ENCODE measurements at regions not wholly inside any gene's neighbourhood (a gene's known extent, or its start where the extent isn't known, plus 50 kb on each side); places are given as distances from the start of the nearest gene placed in this dataset.

DNA sequence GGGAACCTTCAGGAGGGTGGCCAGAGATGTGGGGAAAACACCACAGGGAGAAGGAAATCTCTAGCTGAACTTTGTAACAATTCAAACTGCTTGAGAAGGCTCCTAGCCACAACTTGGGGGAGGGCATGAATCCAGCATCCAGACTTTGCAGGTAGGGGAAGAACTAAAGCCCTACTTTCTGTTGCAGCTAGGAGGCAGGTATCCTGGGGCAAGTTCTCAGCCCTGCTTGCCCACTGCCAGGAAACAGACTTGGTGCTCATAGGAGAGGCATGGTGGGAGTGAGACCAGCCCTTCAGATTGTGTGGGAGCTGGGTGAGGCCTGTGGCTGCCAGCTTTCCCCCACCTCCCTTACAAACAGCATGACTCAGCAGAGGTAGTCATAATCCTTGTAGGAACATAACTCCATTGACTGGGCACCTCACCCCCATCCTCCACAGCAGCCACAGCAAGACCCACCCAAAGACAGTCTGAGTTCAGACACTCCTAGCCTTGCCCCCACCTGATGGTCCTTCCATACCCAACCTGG lies 209.5 kb upstream of the CPEB2 start:
- DNase-seq (ENCODE audit: low spot score), result no peak

- no peak for DNase-seq (ENCODE audit: low spot score)
Observed at GRCh38 chr4:14800977-14801376, 201.3 kb upstream of the CPEB2 start.

- no peak for DNase-seq (ENCODE audit: low spot score)
Observed at GRCh38 chr4:14802596-14802995, 199.7 kb upstream of the CPEB2 start.

DNA sequence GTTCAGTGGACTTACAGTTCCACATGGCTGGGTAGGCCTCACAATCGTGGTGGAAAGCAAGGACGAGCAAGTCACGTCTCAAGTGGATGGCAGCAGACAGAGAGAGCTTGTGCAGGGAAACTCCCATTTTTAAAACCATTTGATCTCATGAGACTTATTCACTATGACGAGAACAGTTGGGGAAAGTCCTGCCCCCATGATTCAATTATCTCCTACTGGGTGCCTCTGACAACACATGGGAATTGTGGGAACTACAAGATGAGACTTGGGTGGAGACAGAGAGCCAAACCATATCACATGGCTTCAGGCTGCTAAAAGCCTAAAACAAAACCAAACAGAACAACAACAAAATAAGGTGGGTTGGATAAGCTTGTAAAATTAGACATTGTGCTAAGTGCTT lies 194.4 kb upstream of the CPEB2 start:
- DNase-seq (ENCODE audit: low spot score), result no peak

- no peak for DNase-seq (ENCODE audit: low spot score)
Observed at GRCh38 chr4:14809203-14809602, 193.1 kb upstream of the CPEB2 start.

GRCh38 chr4:14810121-14810520 lies 192.2 kb upstream of the CPEB2 start:
- DNase-seq (ENCODE audit: low spot score), result no peak

DNA sequence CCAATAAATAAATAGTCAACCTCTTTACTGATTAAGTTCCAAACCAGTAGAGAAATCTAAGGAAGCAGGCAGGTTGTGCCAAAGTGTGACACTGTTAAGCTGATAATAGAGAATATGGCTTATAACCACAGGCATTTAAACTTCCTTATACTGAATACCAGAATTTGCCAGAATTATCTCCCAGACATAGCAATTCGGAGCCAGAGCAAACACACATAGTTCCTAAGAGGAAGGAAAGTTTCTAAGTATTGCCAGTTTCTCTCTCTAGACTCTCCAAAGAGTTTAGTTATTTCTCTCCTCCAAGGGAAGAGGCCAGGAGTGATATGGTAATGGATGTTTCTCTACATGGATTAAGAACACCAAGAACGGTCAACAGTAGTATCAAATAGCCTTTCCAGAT lies 191.7 kb upstream of the CPEB2 start:
- DNase-seq (ENCODE audit: low spot score), result no peak

DNA sequence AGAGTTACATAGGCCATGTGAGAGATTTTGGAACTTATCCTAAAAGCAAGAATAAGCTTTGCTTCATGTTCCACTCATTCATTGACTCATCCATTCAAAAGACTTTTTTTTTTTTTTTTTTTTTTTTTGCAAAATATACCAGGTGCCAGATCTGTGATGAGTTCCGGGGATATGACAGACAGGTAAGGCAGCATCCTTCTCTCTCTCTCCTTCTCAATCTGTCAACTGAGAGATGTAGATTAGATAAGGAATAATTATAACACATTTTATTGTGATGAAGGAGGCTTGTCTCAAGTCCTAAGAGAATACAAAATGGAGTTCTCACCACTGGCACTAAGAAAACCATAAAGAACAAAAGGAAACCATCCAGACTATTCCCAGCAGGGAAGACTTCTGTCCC lies 190.2 kb upstream of the CPEB2 start:
- no peak for DNase-seq (ENCODE audit: low spot score)

GRCh38 chr4:14816623-14817261 lies 185.5 kb upstream of the CPEB2 start:
- DNase-seq (ENCODE audit: low spot score), result no peak

GRCh38 chr4:14824189-14824588 lies 178.1 kb upstream of the CPEB2 start:
- no peak for DNase-seq (ENCODE audit: low spot score)

GRCh38 chr4:14827111-14827510 lies 175.2 kb upstream of the CPEB2 start:
- peak; percentile 10 for DNase-seq (ENCODE audit: low spot score)

- DNase-seq (ENCODE audit: low spot score), result no peak
Observed at GRCh38 chr4:14829795-14830194, 172.5 kb upstream of the CPEB2 start.

GRCh38 chr4:14831416-14831815 lies 170.9 kb upstream of the CPEB2 start:
- DNase-seq (ENCODE audit: low spot score), result no peak

GRCh38 chr4:14833053-14833452 lies 169.2 kb upstream of the CPEB2 start:
- DNase-seq (ENCODE audit: low spot score), result no peak

- DNase-seq (ENCODE audit: low spot score), result no peak
Observed at GRCh38 chr4:14834382-14834781, 167.9 kb upstream of the CPEB2 start.

- no peak for DNase-seq (ENCODE audit: low spot score)
Observed at GRCh38 chr4:14835288-14835687, 167.0 kb upstream of the CPEB2 start.

DNA sequence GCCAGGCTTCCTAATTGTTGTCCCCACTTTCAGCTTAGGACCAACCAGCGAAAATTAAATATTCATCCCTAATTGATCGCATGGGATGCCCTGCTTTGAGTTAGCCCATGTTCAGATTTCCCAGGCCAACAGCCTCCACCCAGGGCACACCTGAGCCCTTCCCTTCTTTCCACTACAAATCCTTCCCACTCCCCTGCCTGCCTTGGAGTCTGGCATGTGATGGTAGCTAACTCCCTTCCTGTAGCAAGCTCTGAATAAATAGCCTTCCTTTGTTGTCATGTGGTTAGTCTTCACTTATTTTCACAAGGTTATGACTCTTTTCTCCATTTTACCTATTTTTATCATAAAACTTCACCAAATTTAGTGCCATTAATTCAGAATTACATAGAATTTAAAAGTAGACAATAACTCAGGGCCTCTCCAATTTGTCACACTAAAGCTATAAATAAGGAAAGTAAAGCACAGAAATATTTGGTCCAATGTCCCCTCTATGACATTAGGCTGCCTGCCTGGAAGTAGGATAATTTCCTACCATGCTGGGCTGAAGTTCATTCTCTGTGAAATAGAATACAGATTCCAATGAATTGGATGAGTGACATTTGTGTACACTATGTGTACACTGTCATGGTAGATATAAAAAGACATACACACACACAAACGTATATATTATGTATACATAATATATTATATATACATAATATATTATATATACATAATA lies 166.4 kb upstream of the CPEB2 start:
- DNase-seq (ENCODE audit: low spot score), result no peak

- no peak for DNase-seq (ENCODE audit: low spot score)
Observed at GRCh38 chr4:14837860-14838259, 164.4 kb upstream of the CPEB2 start.

- DNase-seq (ENCODE audit: low spot score), result peak; percentile 30
Observed at GRCh38 chr4:14841801-14842768, 160.2 kb upstream of the CPEB2 start.

DNA sequence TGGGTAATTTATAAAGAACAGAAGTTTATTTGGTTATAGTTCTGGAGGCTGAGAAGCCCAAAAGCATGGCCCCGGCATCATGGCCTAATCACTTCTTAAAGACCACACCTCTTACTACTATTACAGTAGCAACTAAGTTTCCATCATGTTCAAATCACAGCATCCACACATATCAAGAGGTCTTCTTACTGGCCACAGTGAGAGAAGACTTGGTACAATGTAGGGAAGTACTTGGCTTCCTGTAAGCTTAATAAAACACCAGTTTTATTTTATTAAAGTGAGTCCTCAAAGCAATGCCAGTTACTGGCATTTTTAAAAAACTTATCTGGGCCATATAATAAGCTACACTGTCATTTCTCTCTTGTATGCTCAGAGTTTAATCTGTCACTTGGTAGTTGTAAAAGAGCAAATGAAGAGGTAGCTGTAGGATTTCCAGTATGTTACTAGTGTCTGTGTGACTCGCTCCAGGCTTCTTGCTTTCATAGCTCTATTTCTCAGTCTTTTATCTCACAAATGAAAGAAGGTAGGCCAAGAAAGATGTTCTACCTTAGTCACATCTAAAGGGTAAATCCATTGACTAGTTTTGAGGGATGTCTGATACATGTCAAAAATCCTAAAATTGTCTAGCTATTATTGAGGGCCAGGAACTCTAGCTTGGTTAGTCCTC lies 159.2 kb upstream of the CPEB2 start:
- no peak for DNase-seq (ENCODE audit: low spot score)

GRCh38 chr4:14844061-14844460 lies 158.2 kb upstream of the CPEB2 start:
- DNase-seq (ENCODE audit: low spot score), result no peak

GRCh38 chr4:14848229-14848628 lies 154.1 kb upstream of the CPEB2 start:
- no peak for DNase-seq (ENCODE audit: low spot score)

Data from AG20443 (cell line).